ENCODE measurements at regions not wholly inside any gene's neighbourhood (a gene's known extent, or its start where the extent isn't known, plus 50 kb on each side); places are given as distances from the start of the nearest gene placed in this dataset.

- no peak for DNase-seq (ENCODE audit: low read depth, low spot score)
Observed at GRCh38 chr6:140912686-140913085, 1220.0 kb upstream of the GJE1 start.

- no peak for DNase-seq (ENCODE audit: low read depth, low spot score)
Observed at GRCh38 chr6:140909625-140910024, 1223.1 kb upstream of the GJE1 start.

GRCh38 chr6:140909156-140909555 lies 1223.6 kb upstream of the GJE1 start:
- DNase-seq (ENCODE audit: low read depth, low spot score) = no peak

DNA sequence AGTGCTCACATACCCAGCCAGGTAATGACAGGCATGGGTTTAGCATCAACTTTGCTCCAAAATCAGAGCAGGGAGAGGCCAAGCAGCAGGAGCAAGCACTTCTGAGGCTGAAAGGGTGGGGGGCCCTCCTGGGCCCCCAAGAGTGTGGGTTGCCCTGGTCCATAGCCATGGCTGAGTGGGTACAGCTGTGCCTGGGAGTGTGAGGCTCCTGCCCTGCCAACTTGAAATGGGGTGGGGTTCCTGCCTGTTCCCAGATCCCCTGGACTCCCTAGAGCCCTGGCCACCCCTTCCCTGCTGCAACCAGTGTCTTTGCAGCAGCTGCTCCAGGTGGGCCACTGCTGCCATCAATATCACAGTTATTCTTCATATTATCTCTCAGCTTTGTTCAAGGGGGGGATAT lies 1224.2 kb upstream of the GJE1 start:
- no peak for DNase-seq (ENCODE audit: low read depth, low spot score)

GRCh38 chr6:140907235-140907634 lies 1225.5 kb upstream of the GJE1 start:
- no peak for DNase-seq (ENCODE audit: low read depth, low spot score)

DNA sequence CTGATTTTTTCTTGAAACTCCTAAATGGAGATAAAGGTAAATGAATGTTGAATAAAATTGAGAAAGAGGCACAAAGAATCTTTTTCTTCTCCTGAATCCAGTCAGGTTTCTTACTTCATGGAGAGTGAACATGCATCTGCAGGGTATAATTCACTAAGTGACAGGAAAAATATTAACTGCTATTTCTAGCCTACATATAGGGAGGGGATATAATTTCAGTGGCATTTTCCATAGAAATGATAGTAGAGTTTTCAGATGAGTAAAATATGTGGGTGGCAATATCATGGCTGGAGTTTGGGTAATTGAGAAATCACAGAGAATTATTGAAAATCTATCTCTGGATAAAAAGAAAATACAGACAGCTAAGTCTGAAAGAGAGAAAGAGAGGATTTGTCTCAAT lies 1227.0 kb upstream of the GJE1 start:
- no peak for DNase-seq (ENCODE audit: low read depth, low spot score)

GRCh38 chr6:140905050-140905449 lies 1227.7 kb upstream of the GJE1 start:
- no peak for DNase-seq (ENCODE audit: low read depth, low spot score)

GRCh38 chr6:140897804-140898573 lies 1234.7 kb upstream of the GJE1 start:
- DNase-seq (ENCODE audit: low read depth, low spot score) = no peak

DNA sequence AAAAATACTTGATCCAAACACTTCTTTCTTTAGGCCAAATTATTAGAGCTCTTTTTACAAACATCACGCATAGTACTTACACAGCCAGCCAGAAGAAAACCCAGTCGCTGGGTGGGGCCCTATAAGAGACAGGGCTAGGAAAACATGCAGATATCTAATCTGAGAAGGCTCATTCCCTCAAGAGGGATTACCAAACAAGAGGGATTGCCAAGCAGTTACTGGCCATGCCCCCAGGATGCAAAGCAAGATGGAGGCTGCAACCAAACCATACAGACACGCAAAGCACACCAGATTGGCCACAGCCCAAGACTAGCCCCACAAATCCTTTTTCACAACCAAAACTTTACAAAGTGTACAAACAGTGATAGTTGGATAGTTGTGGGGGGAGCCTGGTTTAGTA lies 1235.4 kb upstream of the GJE1 start:
- DNase-seq (ENCODE audit: low read depth, low spot score) = no peak

DNA sequence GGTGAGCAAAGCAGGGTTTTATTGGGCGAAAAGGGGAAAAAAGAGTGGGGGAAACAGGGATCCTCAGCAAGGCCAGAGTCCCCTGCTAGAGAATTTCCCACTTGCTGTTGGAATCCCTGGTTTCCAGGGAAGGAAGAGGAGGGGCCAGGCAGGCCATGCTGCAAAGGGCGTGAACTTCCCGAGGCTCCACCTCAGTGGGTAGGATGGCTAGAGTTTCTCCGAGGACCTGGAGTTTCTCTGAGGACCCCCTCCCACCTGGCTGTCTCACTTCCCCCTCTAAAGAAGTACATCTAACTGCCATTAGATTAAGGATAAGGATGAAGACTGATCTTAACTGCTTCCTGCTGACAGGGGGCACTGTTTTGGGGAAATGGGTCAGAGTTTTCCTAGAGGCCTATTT lies 1239.3 kb upstream of the GJE1 start:
- no peak for DNase-seq (ENCODE audit: low read depth, low spot score)

DNA sequence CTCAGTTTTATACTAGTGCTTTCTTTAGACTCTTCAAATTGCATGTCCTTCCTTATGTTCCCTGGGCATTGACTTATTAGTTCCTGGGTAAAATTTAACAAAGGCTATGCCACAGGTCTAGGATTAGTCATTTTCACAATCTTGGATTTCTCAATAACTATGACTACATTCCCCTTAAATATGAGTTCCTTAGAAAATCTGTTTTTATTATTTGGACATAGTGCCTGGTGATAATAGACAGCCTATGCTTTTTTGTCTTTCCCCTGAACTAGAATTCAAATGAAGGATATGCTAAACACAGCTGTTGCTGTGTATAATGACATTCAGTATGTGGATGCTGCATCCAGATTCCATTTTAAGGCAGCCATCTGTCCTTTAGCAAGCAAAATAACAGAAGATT lies 1252.8 kb upstream of the GJE1 start:
- DNase-seq (ENCODE audit: low read depth, low spot score) = no peak

DNA sequence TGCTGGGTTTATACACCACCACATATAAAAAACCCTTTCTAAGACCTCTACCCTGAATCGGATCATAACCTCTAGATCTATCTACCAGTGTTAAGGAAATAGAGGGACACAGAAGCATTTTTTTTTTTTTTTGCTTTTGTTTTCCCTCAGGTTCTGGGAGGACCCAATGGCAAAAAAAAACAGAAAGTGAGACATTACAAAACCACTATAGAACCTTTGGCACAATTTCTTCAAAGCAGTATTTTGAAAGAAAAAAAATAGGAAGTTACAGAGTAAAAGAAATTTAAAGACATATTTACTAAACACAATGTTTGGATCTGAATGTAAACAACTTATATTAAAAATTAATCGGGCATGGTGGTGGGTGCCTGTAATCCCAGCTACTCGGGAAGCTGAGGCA lies 1258.7 kb upstream of the GJE1 start:
- DNase-seq (ENCODE audit: low read depth, low spot score) = no peak

DNA sequence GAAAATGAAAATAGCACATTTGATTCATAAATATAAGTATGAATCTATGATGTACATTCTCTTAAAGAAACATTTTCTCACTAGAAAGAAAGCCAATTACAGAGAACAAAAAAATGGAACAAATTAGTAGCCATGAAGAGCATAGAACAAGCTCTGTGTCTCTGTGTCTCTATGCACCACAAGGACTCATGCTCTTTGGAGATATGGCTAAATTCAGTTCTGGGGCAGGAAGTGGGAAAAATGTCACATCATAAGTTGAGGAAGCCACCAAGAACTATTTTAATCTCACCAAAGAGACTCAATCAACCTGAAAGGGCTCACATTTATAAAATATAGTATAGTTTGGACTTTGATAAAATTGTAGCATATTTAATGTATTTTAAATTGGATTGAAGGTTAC lies 1259.8 kb upstream of the GJE1 start:
- DNase-seq (ENCODE audit: low read depth, low spot score) = no peak

DNA sequence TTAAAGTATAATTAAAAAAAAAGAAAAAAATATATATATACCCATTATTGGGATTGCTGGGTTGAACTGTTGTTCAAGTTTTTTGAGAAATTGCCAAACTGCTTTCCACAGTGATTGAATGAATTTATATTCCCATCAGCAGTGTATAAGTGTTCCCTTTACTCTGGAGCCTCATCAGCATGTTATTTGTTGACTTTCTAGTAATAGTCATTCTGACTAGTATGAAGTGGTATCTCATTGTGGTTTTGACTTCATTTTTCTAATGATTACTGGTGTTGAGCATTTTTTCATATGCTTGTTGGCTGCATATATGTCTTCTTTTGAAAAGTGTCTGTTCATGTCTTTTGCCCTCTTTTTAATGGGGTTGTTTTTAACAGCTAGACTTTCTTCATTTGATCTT lies 1260.8 kb upstream of the GJE1 start:
- DNase-seq (ENCODE audit: low read depth, low spot score) = no peak

DNA sequence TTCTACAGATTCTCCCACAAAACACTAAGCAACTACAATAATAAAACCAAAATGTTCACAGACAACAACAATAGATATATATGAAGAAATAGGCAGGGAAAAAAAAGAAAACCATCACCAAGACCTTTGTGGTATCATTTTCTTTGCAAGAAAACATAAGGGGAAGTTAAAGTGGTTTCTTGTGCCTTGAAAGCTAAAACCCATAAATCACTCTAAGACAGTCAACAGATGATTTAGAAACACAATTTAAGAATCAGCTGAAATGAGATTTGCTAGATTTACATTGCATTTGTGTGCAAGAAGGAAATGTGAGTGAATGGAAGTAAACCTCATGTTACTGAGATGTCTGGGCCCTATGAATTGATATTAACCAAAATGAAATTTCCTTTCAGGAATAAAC lies 1265.4 kb upstream of the GJE1 start:
- no peak for DNase-seq (ENCODE audit: low read depth, low spot score)

- DNase-seq (ENCODE audit: low read depth, low spot score) = no peak
Observed at GRCh38 chr6:140858381-140858971, 1274.2 kb upstream of the GJE1 start.

DNA sequence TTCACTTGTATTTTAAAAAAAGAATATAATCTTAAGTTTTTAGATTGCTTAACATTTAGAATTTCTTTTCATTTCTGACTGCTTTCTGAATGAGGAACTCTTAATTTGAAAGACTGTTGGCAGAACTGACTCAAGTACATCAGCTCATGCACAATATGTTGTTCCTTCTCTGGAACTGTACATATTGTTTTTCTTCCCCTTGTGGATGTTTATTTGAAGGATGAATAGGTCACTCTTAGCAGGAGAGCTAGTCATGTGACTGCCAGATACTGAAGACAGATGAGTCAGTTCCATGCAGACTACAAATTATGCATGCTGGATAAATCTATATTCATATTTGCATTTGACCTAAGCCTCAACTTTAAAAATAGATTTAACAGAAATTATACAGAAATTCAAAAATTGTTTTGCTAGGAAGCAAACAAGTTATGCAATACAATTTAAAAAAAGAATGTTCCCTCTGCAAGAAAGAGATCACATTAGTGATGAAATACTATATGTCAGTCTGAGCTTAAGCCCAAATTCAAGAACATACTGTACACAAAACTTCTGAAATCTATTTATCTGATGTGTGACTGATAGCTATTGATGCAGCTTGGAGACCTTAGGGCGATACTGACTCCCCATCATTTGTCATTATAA lies 1274.9 kb upstream of the GJE1 start:
- peak; percentile 84 for DNase-seq (ENCODE audit: low read depth, low spot score)

DNA sequence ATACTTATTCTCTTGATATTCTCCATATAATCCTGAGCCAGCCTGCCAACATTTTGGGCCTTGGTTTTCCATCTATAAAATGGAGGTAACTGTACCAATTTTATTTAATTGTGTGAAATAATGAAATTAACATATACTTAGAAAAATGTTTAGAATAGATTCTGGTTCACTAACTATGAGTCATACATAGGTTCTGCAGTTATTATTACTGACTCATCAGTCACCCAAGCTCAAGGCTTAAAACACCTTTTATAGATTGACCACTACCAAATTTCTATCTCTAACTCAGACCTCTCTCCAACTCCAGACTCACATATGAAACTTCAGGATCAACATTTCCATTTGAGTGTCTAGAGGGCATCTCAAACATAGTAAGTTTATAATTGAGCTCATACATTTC lies 1277.2 kb upstream of the GJE1 start:
- no peak for DNase-seq (ENCODE audit: low read depth, low spot score)

DNA sequence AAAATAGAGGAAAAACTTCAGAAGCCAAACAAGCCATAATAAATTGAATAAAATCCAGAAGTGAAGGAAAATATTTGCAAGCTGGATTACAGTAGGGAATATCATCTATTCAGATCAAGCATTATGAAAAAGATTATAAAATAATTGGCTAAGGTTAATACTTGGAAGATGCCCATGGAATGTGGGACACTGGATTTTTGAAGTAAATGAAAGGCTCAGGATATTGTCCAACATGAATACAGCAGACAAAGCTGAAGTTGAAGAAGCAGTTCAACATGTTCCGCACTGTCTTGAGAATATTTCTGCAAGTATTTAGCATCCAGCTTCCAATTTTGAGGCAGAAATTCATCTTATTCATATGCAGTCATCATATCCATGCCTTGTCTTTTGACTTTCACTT lies 1278.4 kb upstream of the GJE1 start:
- no peak for DNase-seq (ENCODE audit: low read depth, low spot score)

- peak; percentile 4 for DNase-seq (ENCODE audit: low read depth, low spot score)
Observed at GRCh38 chr6:140850438-140850837, 1282.3 kb upstream of the GJE1 start.

- no peak for DNase-seq (ENCODE audit: low read depth, low spot score)
Observed at GRCh38 chr6:140849456-140849855, 1283.3 kb upstream of the GJE1 start.

GRCh38 chr6:140847262-140847645 lies 1285.5 kb upstream of the GJE1 start:
- no peak for DNase-seq (ENCODE audit: low read depth, low spot score)

Measured in pulmonary artery endothelial cell (primary cell).